GM12872 (cell line): ENCODE measurements at regions not wholly inside any gene's neighbourhood (a gene's known extent, or its start where the extent isn't known, plus 50 kb on each side); places are given as distances from the start of the nearest gene placed in this dataset.

Source experiments
- TF ChIP-seq, protein P1 (sequence below): IDR thresholded peaks from 3 replicates; pipeline ENCODE4 v1.5.1; 2011; ENCODE audit warnings: low read depth, mild to moderate bottlenecking, low read length, moderate library complexity; ENCODE audit not compliant: insufficient read depth

GRCh38 chr7:109527833-109528232 is 958.2 kb downstream of the DNAJB9 start:
- TF ChIP-seq, protein P1, sequence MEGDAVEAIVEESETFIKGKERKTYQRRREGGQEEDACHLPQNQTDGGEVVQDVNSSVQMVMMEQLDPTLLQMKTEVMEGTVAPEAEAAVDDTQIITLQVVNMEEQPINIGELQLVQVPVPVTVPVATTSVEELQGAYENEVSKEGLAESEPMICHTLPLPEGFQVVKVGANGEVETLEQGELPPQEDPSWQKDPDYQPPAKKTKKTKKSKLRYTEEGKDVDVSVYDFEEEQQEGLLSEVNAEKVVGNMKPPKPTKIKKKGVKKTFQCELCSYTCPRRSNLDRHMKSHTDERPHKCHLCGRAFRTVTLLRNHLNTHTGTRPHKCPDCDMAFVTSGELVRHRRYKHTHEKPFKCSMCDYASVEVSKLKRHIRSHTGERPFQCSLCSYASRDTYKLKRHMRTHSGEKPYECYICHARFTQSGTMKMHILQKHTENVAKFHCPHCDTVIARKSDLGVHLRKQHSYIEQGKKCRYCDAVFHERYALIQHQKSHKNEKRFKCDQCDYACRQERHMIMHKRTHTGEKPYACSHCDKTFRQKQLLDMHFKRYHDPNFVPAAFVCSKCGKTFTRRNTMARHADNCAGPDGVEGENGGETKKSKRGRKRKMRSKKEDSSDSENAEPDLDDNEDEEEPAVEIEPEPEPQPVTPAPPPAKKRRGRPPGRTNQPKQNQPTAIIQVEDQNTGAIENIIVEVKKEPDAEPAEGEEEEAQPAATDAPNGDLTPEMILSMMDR: no peak

DNA sequence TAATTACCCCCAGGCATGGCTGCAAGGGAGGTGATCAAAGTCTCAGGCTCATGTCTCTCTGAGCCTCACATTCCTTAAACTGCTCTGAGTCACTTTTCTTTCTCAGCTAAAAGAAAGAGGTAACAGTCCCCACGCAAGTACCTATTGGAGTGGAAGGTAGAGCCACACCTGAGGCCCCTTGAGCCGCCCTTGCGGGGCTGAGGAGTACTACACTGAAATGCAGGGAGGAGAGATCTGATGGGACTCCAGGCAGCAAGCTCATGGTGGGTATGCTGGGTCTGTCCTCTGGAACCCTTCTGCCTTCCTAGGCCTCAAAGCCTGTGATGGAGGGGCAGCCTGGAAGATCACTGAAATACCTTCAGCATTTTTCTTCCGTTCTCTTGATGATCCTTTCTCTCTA is 960.0 kb downstream of the DNAJB9 start:
- TF ChIP-seq, protein P1: no peak

DNA sequence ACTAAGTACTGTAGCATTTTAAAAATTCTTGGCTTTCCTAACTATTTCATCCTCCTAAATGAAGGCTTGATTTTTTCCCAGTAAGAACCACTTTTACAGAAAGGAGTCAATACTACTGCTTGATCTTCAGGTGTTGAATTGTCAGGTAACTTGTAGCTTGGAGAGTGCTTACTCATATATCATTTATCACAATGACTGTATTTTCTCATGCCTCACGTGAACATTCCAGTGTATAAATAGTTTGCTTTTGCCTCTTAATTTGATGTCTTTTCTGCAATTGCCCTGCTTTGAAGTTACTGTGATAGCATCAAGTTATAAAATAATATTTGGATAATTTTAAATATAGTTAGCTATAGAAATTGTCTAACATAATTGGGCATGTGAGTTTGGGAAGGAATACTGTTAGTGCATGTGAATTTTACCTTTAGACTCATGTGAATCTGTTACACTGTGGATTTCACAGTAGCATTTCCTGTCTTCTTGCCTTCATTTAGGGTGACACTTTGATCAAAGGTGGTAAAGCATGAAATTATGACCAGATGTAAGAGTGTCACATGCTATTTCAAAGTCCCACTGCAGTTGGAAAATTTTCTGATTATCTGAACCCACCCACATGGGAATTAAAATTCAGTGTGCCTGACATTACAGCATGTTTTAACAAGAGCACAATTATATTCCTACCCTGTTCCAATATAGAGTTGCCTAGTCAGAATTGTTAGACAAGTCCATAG is 962.8 kb downstream of the DNAJB9 start:
- TF ChIP-seq, protein P1: no peak

- TF ChIP-seq, protein P1: no peak
Observed at GRCh38 chr7:109545686-109546085, 976.0 kb downstream of the DNAJB9 start.

GRCh38 chr7:109549471-109550193 is 980.0 kb downstream of the DNAJB9 start:
- TF ChIP-seq, protein P1: no peak

GRCh38 chr7:109552017-109552416 is 982.3 kb downstream of the DNAJB9 start:
- TF ChIP-seq, protein P1: no peak

DNA sequence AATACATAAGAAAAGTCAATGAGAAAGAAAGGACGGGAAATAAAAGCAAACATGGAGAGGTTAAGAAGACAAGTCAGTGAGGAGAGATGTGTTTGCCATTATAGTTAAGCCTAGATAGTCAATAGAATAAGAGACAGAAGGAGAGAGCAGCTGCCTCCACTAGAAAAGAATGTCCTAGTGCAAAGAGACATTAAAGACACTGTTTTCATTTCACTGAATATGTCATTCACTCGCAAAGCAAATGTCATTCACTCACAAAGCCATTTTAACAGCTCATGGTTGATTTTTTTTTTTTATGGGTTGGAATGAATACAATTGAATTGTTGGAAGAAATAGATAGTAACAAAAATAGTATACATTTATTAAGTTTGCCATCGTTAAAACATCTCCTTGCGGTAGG is 1007.6 kb downstream of the DNAJB9 start:
- TF ChIP-seq, protein P1: no peak
